NT2/D1 (cell line): ENCODE measurements at regions not wholly inside any gene's neighbourhood (a gene's known extent, or its start where the extent isn't known, plus 50 kb on each side); places are given as distances from the start of the nearest gene placed in this dataset.

Experiments
- SUZ12 ChIP-seq: IDR thresholded peaks from 2 replicates; pipeline ENCODE4 v1.6.1; 2011; ENCODE audit not compliant: insufficient read length, insufficient read depth; ENCODE audit errors: extremely low read depth
- YY1 ChIP-seq: IDR thresholded peaks from 2 replicates; pipeline ENCODE4 v1.6.1; 2011; ENCODE audit not compliant: insufficient read length, insufficient read depth
- ZNF274 ChIP-seq: IDR thresholded peaks from 2 replicates; pipeline ENCODE4 v1.6.1; 2011; ENCODE audit warnings: mild to moderate bottlenecking, low read depth, low read length

DNA sequence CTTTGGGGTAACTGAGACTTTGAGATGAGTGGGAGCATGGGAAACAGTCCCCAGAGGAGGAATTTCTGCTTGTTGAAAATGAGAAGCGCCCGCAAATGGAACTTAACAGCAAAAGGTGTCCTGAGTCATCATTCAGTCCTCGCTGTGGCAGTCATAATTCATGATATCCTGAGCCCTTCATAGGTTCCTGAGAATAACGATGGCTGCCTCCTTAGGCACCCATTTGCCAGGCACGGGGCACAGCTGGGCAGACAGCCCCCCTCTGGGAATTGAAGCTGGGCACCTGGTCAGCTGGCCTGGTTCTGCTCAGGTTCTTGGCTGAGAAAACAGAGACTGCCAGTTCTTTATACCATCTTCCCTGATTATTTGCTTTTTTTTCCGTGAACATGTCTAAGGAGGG, 69.8 kb upstream of the EGFLAM start:
- no peak for TF ChIP-seq YY1
- TF ChIP-seq SUZ12, result no peak
- no peak for TF ChIP-seq ZNF274
